ENCODE measurements at regions not wholly inside any gene's neighbourhood (a gene's known extent, or its start where the extent isn't known, plus 50 kb on each side); places are given as distances from the start of the nearest gene placed in this dataset.

GRCh38 chr14:29039171-29039570, 272.6 kb downstream of the FOXG1 start:
- no peak overlapping the region for H3K27ac Mint-ChIP-seq (ENCODE audit: unreplicated experiment)
- no peaks in the 10 kb centered on the region for H3K9me3 Mint-ChIP-seq
- no peak overlapping the region for H3K4me3 Mint-ChIP-seq
- no peaks in the 10 kb centered on the region for H3K36me3 Mint-ChIP-seq (ENCODE audit: low read depth)
- H3K27me3 Mint-ChIP-seq (ENCODE audit: low read depth), result no peaks in the 10 kb centered on the region
- no peaks in the 10 kb centered on the region for H3K4me1 Mint-ChIP-seq
- TF ChIP-seq CTCF (conservative IDR thresholded peaks at IDR 0.05), result no peak
- DNase-seq (ENCODE audit: low read depth, low spot score), result no peak

GRCh38 chr14:29042551-29042950, 276.0 kb downstream of the FOXG1 start:
- DNase-seq (ENCODE audit: low read depth, low spot score), result no peak
- Mint-ChIP-seq H3K4me1 (no peaks in the 10 kb centered on the region), H3K27me3 (ENCODE audit: low read depth) (no peaks in the 10 kb centered on the region), H3K36me3 (ENCODE audit: low read depth) (no peaks in the 10 kb centered on the region), H3K27ac (ENCODE audit: unreplicated experiment) (no peak overlapping the region), H3K9me3 (peaks cover 7% of the 10 kb centered on the region), H3K4me3 (no peak overlapping the region)
- TF ChIP-seq CTCF (conservative IDR thresholded peaks at IDR 0.05), result no peak

GRCh38 chr14:29043737-29044136, 277.1 kb downstream of the FOXG1 start:
- Mint-ChIP-seq H3K27ac (ENCODE audit: unreplicated experiment) (no peak overlapping the region), H3K4me1 (no peaks in the 10 kb centered on the region), H3K9me3 (peaks cover 10% of the 10 kb centered on the region), H3K4me3 (no peak overlapping the region), H3K36me3 (ENCODE audit: low read depth) (no peaks in the 10 kb centered on the region), H3K27me3 (ENCODE audit: low read depth) (no peaks in the 10 kb centered on the region)
- DNase-seq (ENCODE audit: low read depth, low spot score), result no peak
- TF ChIP-seq CTCF (conservative IDR thresholded peaks at IDR 0.05), result no peak

- no peaks in the 10 kb centered on the region for H3K27me3 Mint-ChIP-seq (ENCODE audit: low read depth)
- DNase-seq (ENCODE audit: low read depth, low spot score), result no peak
- TF ChIP-seq CTCF (conservative IDR thresholded peaks at IDR 0.05), result no peak
- no peak overlapping the region for H3K4me3 Mint-ChIP-seq
- peaks cover 12% of the 10 kb centered on the region for H3K9me3 Mint-ChIP-seq
- no peaks in the 10 kb centered on the region for H3K4me1 Mint-ChIP-seq
- H3K27ac Mint-ChIP-seq (ENCODE audit: unreplicated experiment), result no peak overlapping the region
- H3K36me3 Mint-ChIP-seq (ENCODE audit: low read depth), result no peaks in the 10 kb centered on the region
Observed at GRCh38 chr14:29045237-29045636, 278.6 kb downstream of the FOXG1 start.

GRCh38 chr14:29054119-29054518, 287.5 kb downstream of the FOXG1 start:
- H3K9me3 Mint-ChIP-seq, result peaks cover 6% of the 10 kb centered on the region
- TF ChIP-seq CTCF (conservative IDR thresholded peaks at IDR 0.05), result no peak
- H3K4me3 Mint-ChIP-seq, result no peak overlapping the region
- H3K36me3 Mint-ChIP-seq (ENCODE audit: low read depth), result no peaks in the 10 kb centered on the region
- H3K27me3 Mint-ChIP-seq (ENCODE audit: low read depth), result no peaks in the 10 kb centered on the region
- DNase-seq (ENCODE audit: low read depth, low spot score), result no peak
- H3K27ac Mint-ChIP-seq (ENCODE audit: unreplicated experiment), result no peak overlapping the region
- H3K4me1 Mint-ChIP-seq, result no peaks in the 10 kb centered on the region

- Mint-ChIP-seq H3K4me3 (no peak overlapping the region), H3K27me3 (ENCODE audit: low read depth) (no peaks in the 10 kb centered on the region), H3K27ac (ENCODE audit: unreplicated experiment) (no peak overlapping the region), H3K4me1 (no peaks in the 10 kb centered on the region), H3K9me3 (peaks cover 5% of the 10 kb centered on the region), H3K36me3 (ENCODE audit: low read depth) (no peaks in the 10 kb centered on the region)
- TF ChIP-seq CTCF (conservative IDR thresholded peaks at IDR 0.05), result no peak
- no peak for DNase-seq (ENCODE audit: low read depth, low spot score)
Observed at GRCh38 chr14:29056041-29056566, 289.5 kb downstream of the FOXG1 start.
